Stomach (tissue), 4 donors: ENCODE measurements at regions not wholly inside any gene's neighbourhood (a gene's known extent, or its start where the extent isn't known, plus 50 kb on each side); places are given as distances from the start of the nearest gene placed in this dataset.
"Not testable (repeated sequence)": the region's sequence is repeated elsewhere in the genome, so short reads cannot be mapped to it uniquely, and the experiment has no call there.

ENCODE experiments used
- EP300 ChIP-seq: sonication (generic); formaldehyde crosslinking; IDR thresholded peaks from one replicate; pipeline ENCODE4 v1.6.1; 2017; ENCODE audit warnings: antibody characterized with exemption
- POLR2A ChIP-seq, 4 donors: fragments of 450-650 bp; IDR thresholded peaks; one replicate each; pipeline ENCODE4 v1.6.1; 2016; ENCODE audit warnings: antibody characterized with exemption in 4 of 4, control low read depth in 2 of 4, mild to moderate bottlenecking in 1 of 4, moderate library complexity in 1 of 4

DNA sequence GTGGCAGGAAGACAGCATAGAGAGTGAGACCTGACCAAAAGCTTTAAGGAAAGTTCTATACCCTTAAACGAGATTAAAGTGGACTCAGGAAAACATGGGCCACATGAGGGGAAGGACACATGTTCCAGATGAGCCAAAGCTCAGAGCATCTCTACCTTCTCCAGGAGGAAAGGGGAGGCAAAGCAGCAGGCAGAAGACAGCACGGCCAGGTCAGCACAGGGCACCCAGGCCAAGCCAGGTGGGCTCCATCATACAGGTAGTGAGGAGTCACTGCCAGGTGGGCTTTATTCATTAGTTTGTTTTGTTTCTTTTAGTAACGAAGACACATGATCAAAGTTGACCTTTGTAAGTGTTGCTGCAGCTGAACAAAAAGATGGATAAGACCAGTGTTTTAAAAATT is 1617.6 kb downstream of the SPATA31A7 start:
- not testable (repeated sequence) for TF ChIP-seq EP300; POLR2A (IDR thresholded peaks at IDR 0.05)
